Right lobe of liver (tissue), 4 donors: ENCODE measurements at regions not wholly inside any gene's neighbourhood (a gene's known extent, or its start where the extent isn't known, plus 50 kb on each side); places are given as distances from the start of the nearest gene placed in this dataset.

Experiments
- CTCF ChIP-seq, 4 donors: fragments of 200-600 bp in 3 of 4; fragments of 450-650 bp in 1 of 4; IDR thresholded peaks; one replicate each; pipeline versions ENCODE4 v1.5.1 to v1.8.0; 2016 to 2022; ENCODE audit warnings: antibody characterized with exemption in 4 of 4, mild to moderate bottlenecking in 2 of 4
- POLR2A ChIP-seq: fragments of 450-650 bp; IDR thresholded peaks from one replicate; pipeline ENCODE4 v1.6.1; 2017; ENCODE audit warnings: antibody characterized with exemption, mild to moderate bottlenecking
- donor health status: DM: no; HTN: no; CAD: no.
- donor health status: DM: no; HTN: no; CAD: no.
- donor health status: DM: no; HTN: yes; CAD: no.

GRCh38 chr15:38849046-38849445, 284.4 kb upstream of the RASGRP1 start:
- TF ChIP-seq CTCF (IDR thresholded peaks at IDR 0.05) (no peak), POLR2A (no peak)
